Right hindlimb (tissue), 1 donor: ENCODE measurements at regions not wholly inside any gene's neighbourhood (a gene's known extent, or its start where the extent isn't known, plus 50 kb on each side); places are given as distances from the start of the nearest gene placed in this dataset.
A peak's percentile ranks its signal among the peaks of the same experiment; 100 is the strongest.

Experiments
- DNase-seq: peaks from one replicate; pipeline ENCODE4 v3.0.0-alpha.2; 2018

DNA sequence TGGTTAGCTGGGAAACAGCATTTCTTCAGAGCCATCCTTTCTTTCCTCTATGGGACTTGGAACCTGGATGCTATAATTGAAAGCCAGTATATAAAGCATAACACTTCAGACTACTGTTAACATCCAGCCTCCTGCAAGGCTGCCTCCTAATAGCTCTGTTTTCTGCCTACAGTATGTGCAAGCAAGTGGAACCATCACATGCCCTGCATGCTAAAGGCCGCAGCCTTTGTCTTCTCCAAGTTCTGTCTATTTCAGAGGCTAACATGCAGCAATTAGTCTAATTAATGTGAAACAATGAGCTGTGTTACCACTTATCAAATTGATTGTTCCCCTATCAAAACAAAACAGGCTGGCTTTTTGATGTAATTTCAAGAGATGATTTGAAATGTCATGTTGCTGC, 82.7 kb upstream of the ESRRG start:
- no peak for DNase-seq

DNA sequence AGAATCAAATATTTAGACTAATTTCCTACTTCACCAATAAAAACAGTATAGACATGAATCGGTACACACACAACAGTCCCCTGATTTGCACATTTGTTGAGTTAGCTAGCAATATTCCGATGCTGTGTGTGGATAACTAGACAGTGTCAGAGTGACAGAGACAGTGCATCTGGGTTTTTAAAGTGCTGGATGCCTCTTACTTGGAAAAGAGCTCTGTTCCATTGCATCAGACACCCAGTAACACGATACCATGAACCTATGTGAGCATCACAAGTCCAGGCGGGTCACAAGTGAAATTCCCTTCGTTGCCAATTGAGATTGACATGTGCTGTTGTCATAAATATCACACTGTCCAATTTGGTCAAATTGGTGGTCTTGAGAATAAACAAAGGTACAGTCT, 82.0 kb upstream of the ESRRG start:
- no peak for DNase-seq

DNA sequence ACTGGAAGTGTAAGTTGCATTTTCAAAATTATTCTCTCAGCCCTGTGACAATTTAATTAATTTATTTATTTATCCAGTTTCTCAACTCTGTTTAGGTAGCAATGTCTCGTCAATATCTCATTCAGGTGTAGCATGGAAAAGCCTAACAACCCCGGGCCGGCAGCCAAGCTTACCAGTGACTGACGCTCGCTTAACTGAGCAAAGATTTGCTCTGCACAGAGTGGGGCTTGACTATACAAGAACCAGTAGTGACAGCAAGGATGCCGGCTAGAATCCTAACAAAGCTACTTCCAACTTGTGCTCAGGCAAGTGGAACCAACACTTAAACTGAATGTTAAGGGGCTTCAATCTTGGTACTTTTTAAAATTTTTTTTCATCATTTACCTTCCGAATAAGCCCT, 80.9 kb upstream of the ESRRG start:
- no peak for DNase-seq

DNA sequence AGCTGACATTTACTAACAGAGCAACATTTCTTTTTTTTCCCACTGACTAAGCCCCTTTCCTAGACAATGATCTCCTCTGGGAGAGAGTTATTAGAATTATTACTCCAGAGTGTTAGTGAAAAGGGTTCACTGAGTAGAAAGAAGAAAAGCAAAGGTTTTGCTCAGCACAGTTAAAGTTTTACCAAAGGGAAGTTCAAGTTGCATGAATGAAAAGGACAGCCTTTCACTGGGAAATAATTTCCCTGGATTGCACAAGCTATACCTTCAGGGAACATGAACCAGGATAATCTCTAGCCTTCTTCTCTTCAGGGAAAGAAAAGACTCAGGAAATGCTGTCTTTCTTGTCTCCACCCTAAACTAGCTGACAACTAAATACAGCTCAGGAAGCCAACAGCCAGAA, 71.4 kb upstream of the ESRRG start:
- no peak for DNase-seq

DNA sequence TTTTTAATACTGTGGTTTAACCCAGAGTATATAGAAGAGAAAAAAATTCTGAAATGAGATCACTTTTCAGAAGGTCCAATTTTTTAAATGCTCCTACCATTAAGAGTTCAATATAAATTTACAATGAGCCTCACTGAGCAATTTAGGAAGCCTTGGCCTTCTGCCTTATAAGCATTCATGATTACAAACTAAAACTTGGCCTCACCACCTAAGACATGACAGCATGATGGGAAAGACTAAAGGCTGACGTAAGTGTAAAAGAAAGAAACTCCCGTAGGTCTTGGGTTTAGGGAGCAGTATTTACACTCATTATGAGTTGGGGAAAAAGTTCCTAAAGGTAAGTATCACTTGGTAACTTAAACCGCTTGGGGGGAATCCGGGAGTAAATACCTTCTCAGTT, 70.7 kb upstream of the ESRRG start:
- DNase-seq: peak; percentile 28

DNA sequence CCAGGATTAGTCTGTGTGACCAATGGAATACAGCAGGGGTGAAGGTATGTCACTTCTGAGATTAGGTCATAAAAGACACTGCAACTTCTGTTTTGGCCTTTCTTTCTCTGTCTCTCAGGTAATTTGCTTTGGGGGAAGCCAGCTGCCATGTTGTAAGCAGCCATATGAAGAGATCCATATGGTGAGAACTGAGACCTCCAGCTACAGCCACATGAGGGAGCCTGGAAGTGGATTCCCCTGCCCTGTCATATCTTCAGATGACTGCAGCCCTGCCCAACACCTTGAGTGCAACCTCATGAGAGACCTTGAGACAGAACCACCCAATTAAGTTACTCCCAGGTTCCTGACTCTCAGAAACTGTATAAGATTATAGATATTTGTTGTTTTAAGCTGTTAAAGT, 70.1 kb upstream of the ESRRG start:
- DNase-seq: no peak

DNA sequence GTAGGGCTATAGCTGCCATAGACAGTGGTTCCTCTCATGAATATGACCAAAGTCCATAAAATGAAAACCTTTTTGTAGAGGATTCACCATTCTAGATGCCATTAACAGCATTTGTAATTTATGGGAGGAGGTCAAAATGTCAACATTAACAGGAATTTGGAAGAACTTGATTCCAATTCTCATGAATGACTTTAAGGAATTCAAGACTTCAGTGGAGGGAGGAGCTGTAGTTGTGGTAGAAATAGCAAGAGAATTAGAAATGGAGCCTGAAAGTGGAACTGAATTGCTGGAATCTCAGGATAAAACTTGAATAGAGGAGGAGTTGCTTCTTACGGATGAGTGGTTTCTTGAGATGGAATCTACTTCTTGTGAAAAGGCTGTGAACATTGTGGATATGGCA, 65.4 kb upstream of the ESRRG start:
- no peak for DNase-seq

DNA sequence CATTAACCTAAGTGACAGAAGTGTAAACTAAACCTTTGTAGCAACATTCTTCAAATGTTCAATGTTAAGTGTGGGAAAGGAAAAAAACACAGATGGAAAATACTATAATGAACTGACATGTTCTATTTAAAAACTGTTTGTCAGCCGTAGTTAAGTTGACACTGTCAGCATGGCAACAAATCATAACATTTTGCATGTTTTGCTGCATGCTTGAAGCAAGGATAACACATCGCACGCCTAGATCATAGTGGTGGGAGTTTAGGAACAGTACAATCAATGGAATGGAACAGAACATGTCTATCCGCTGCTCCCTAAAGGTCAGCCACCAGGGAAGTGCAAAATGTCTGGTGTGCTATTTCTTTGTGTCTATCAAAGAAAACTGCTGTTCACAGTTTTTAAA, 62.5 kb upstream of the ESRRG start:
- DNase-seq: no peak

DNA sequence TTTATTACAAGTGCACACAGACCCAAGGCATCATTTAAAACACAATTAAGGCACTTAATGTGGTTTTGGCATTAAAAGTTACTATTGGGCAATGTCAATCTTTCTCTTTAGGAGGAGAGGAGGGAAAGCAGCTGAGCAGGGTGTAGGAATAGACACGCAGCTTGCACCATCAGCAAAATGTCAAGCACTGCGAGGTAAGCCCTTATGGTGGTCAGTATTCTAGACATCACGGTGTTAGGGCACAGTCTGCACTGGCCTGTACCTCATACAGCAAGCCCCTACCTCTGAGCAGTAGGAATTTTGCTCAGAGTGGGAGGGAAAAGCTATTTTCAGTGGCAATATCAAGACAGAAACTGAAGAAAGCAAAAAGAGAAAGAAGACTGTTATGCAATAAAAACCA, 62.0 kb upstream of the ESRRG start:
- DNase-seq: no peak

DNA sequence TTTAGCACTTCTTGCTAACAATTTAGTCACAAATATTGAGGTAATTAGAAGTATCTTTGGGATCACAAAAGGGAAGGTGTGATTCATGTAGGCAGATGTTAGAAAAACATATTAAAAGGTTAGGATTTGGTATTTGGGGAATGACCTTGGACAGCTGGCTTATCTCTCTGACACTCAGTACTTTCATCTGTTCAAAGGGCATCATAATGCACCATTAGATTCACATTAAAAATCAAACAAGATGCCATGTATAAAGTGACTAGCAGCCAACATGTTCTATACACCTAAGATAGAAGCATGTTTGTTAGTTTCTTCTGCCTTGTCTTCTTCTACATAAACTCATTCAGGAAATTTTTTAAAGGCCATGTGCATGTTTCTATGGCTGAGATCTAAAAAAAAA, 56.5 kb upstream of the ESRRG start:
- DNase-seq: no peak

DNA sequence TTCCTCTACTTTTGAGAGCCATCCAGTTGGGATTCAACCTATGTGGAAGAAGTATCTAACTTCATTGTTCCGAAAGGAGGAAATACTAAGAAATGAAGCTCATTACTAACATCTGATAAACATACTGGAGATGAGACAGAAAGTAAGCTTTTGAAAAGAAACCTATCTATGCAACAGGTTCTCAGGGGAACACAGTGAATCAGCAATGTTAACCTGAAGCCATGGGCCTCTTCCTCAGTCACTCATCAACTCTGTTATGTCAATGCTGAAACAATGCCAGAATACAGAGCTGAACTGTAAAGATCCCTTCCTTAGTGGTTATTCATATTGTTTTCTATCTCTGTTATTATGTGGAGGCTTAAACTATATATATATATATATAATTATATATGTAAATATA, 55.5 kb upstream of the ESRRG start:
- no peak for DNase-seq

DNA sequence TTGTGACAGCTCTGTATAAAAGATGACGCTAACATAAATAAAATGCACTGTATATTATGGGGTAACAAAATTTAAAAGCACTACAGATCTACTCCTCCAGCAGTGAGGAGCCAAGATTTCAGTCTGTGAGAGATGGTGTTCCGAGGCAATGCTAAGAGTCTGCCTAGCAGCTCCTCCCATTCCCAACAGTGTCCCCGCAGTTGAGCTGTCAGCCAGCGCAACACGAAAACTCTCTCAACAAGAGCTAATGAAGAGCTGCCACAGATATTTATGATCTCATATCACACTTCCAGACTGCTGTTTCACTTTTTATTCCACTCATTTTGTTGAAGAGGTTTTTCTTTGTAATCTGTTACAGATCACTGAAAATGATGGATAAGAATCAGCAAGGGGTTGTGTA, 53.9 kb upstream of the ESRRG start:
- DNase-seq: no peak
